Uterus (tissue), 3 donors: ENCODE measurements at regions not wholly inside any gene's neighbourhood (a gene's known extent, or its start where the extent isn't known, plus 50 kb on each side); places are given as distances from the start of the nearest gene placed in this dataset.

Experiments
- DNase-seq, 2 donors: peaks; one replicate each; pipeline ENCODE4 v3.0.0-alpha.2; 2019 to 2020
- H3K27ac ChIP-seq, 2 donors: fragments of 200-600 bp; sonication (generic); 1 replicate in 1 of 2; 2 replicates in 1 of 2; pipeline ENCODE4 v1.5.1; 2016 to 2018
- H3K27me3 ChIP-seq, 2 donors: fragments of 200-600 bp; sonication (generic); one replicate each; pipeline ENCODE4 v1.5.1; 2018 to 2019; ENCODE audit warnings: control low read depth in 1 of 2
- H3K36me3 ChIP-seq, 2 donors: fragments of 200-600 bp; sonication (generic); one replicate each; pipeline ENCODE4 v1.5.1; 2019; ENCODE audit warnings: control low read depth in 1 of 2
- H3K4me1 ChIP-seq, 2 donors: fragments of 200-600 bp; sonication (generic); one replicate each; pipeline ENCODE4 v1.5.1; 2018 to 2019; ENCODE audit warnings: control low read depth in 1 of 2
- H3K4me3 ChIP-seq, 2 donors: fragments of 200-600 bp; sonication (generic); 1 replicate in 1 of 2; 2 replicates in 1 of 2; pipeline ENCODE4 v1.5.1; 2018 to 2019; ENCODE audit warnings: mild to moderate bottlenecking in 1 of 2
- H3K9me3 ChIP-seq, 2 donors: fragments of 200-600 bp; sonication (generic); one replicate each; pipeline ENCODE4 v1.5.1; 2019; ENCODE audit warnings: control low read depth in 1 of 2
- CTCF ChIP-seq, 4 experiments: fragments of 200-600 bp in 2 of 4; fragments of 450-650 bp in 2 of 4; sonication (generic) in 2 of 4; IDR thresholded peaks; one replicate each; pipeline ENCODE4 v1.5.1; 2016 to 2019; ENCODE audit warnings: antibody characterized with exemption in 4 of 4, mild to moderate bottlenecking in 2 of 4, moderate library complexity in 1 of 4
- POLR2A ChIP-seq, 2 donors: fragments of 450-650 bp; IDR thresholded peaks; one replicate each; pipeline ENCODE4 v1.6.1; 2016; ENCODE audit warnings: antibody characterized with exemption in 2 of 2, mild to moderate bottlenecking in 1 of 2, moderate library complexity in 1 of 2
- intact Hi-C: fragments of 100-400 bp; cut with DNase I; formaldehyde crosslinking; loops from one replicate; pipeline ENCODE4 v1.15.1; 2023; ENCODE audit warnings: low total_unique reads
- donor health status: DM: yes; HTN: yes; CAD: no.

GRCh38 chr1:80645621-80646020 is 1155.1 kb upstream of the ADGRL2 start:
- intact Hi-C loops = no loop called here
- TF ChIP-seq POLR2A (IDR thresholded peaks at IDR 0.05) (no peak), CTCF (IDR thresholded peaks at IDR 0.05) (no peak)

GRCh38 chr1:80640978-80641377 is 1159.8 kb upstream of the ADGRL2 start:
- no peaks in the 10 kb centered on the region for H3K27me3 ChIP-seq
- no peaks in the 10 kb centered on the region for H3K4me1 ChIP-seq
- no peak overlapping the region for H3K27ac ChIP-seq
- DNase-seq = no peak
- intact Hi-C loops = no loop called here
- TF ChIP-seq CTCF (IDR thresholded peaks at IDR 0.05) (no peak), POLR2A (IDR thresholded peaks at IDR 0.05) (no peak)
- no peak overlapping the region for H3K4me3 ChIP-seq
- no peaks in the 10 kb centered on the region for H3K9me3 ChIP-seq
- no peaks in the 10 kb centered on the region for H3K36me3 ChIP-seq

More at GRCh38 chr1:80645621-80646020, 1155.1 kb upstream of the ADGRL2 start:
- Histone ChIP-seq H3K4me1 (no peaks in the 10 kb centered on the region), H3K36me3 (no peaks in the 10 kb centered on the region), H3K27me3 (no peaks in the 10 kb centered on the region), H3K4me3 (no peak overlapping the region), H3K9me3 (no peaks in the 10 kb centered on the region), H3K27ac (no peak overlapping the region)
- DNase-seq = no peak

- Histone ChIP-seq H3K36me3 (no peaks in the 10 kb centered on the region), H3K27ac (no peak overlapping the region), H3K27me3 (no peaks in the 10 kb centered on the region), H3K9me3 (no peaks in the 10 kb centered on the region), H3K4me3 (no peak overlapping the region), H3K4me1 (no peaks in the 10 kb centered on the region)
- intact Hi-C loops = no loop called here
- DNase-seq = no peak
- TF ChIP-seq POLR2A (IDR thresholded peaks at IDR 0.05) (no peak), CTCF (IDR thresholded peaks at IDR 0.05) (no peak)
Observed at GRCh38 chr1:80639777-80640533, 1160.8 kb upstream of the ADGRL2 start.

GRCh38 chr1:80633947-80634706 is 1166.6 kb upstream of the ADGRL2 start:
- TF ChIP-seq POLR2A (IDR thresholded peaks at IDR 0.05) (no peak), CTCF (IDR thresholded peaks at IDR 0.05) (no peak)
- Histone ChIP-seq H3K27ac (no peak overlapping the region), H3K4me1 (no peaks in the 10 kb centered on the region), H3K36me3 (no peaks in the 10 kb centered on the region), H3K27me3 (no peaks in the 10 kb centered on the region), H3K4me3 (no peak overlapping the region), H3K9me3 (no peaks in the 10 kb centered on the region)
- DNase-seq = no peak
- intact Hi-C loops = no loop called here

GRCh38 chr1:80632284-80632683 is 1168.5 kb upstream of the ADGRL2 start:
- intact Hi-C loops = no loop called here
- Histone ChIP-seq H3K36me3 (no peaks in the 10 kb centered on the region), H3K27me3 (no peaks in the 10 kb centered on the region), H3K4me1 (no peaks in the 10 kb centered on the region), H3K4me3 (no peak overlapping the region), H3K9me3 (no peaks in the 10 kb centered on the region), H3K27ac (no peak overlapping the region)
- TF ChIP-seq POLR2A (IDR thresholded peaks at IDR 0.05) (no peak), CTCF (IDR thresholded peaks at IDR 0.05) (no peak)
- DNase-seq = no peak
